Fibroblast of the aortic adventitia (primary cell): ENCODE measurements at regions not wholly inside any gene's neighbourhood (a gene's known extent, or its start where the extent isn't known, plus 50 kb on each side); places are given as distances from the start of the nearest gene placed in this dataset.

Experiments
- DNase-seq: peaks from one replicate; pipeline ENCODE4 v3.0.0-alpha.2; 2010; ENCODE audit warnings: low read depth
- H3K4me3 ChIP-seq: 2 replicates; pipeline ENCODE4 v1.5.1; 2011; ENCODE audit warnings: low read depth, mild to moderate bottlenecking, control low read depth, low read length, moderate library complexity
- TF ChIP-seq, protein P1 (sequence below): IDR thresholded peaks from 2 replicates; pipeline ENCODE4 v1.5.1; 2011; ENCODE audit warnings: mild to moderate bottlenecking, low read length, control low read depth, inconsistent platforms; ENCODE audit not compliant: insufficient read depth

- TF ChIP-seq, protein P1, sequence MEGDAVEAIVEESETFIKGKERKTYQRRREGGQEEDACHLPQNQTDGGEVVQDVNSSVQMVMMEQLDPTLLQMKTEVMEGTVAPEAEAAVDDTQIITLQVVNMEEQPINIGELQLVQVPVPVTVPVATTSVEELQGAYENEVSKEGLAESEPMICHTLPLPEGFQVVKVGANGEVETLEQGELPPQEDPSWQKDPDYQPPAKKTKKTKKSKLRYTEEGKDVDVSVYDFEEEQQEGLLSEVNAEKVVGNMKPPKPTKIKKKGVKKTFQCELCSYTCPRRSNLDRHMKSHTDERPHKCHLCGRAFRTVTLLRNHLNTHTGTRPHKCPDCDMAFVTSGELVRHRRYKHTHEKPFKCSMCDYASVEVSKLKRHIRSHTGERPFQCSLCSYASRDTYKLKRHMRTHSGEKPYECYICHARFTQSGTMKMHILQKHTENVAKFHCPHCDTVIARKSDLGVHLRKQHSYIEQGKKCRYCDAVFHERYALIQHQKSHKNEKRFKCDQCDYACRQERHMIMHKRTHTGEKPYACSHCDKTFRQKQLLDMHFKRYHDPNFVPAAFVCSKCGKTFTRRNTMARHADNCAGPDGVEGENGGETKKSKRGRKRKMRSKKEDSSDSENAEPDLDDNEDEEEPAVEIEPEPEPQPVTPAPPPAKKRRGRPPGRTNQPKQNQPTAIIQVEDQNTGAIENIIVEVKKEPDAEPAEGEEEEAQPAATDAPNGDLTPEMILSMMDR, result no peak
- H3K4me3 ChIP-seq, result no peak overlapping the region
- no peak for DNase-seq
These were observed 936.2 kb upstream of the LCORL start for GRCh38 chr4:18957716-18958115.

GRCh38 chr4:18954538-18954937 is 933.0 kb upstream of the LCORL start:
- no peak for DNase-seq
- H3K4me3 ChIP-seq, result no peak overlapping the region
- TF ChIP-seq, protein P1, result no peak

DNA sequence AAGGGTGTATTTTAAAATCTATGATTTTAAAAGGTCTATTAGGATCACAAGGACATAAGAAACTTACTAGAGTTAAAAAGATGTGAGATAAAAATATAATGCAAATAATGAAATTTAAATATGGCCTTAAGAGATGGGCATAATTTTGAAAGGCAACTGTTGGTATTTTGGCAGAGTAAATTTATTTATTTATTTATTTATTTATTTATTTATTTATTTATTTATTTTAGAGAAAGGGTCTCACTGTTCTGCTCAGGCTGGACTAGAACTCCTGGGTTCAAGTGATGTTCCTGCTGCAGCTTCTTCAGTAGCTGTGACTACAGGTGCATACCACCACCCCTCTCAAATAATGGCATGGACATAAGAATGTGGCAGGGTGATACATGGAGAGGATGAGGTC is 932.1 kb upstream of the LCORL start:
- TF ChIP-seq, protein P1, result no peak

DNA sequence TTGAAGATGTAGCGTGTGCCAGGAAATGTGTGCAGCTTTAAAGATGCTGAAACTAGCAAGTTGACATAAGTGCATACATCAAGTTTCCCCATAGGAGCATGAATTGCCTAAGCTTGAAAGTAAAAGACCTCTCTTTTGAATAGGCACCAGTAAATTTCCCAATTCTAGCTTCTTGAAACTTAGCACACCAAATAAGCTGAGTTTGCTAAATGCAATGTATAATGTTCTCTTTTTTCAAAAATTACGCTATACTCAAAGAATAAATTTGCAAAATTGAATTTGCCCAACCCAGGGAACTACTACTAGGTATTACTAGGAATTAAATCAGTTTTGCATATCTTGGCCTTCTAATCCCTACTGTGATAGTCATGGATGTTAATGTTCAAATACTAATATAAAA is 923.9 kb upstream of the LCORL start:
- TF ChIP-seq, protein P1, result no peak
- no peak for DNase-seq
- no peak overlapping the region for H3K4me3 ChIP-seq

More for the DNA sequence above, 932.1 kb upstream of the LCORL start:
- no peak overlapping the region for H3K4me3 ChIP-seq
- no peak for DNase-seq

DNA sequence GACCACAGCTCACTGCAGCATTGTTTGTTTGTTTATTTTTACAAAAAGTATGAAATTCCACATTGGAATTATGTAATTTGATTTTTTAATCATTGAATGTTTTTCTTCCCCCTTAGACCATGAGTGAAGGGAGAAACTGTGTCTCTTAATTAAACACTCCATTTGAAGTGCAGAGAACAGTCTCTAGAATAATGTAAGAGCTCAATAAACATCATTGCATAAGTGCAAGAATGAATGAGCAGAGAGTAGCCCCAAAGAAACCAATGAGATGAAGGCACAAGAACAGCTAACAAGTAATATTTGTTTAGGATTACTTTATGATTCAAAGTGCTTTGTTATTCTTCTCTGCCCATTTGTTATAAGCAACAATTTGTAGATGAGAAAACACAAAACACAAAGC is 921.3 kb upstream of the LCORL start:
- H3K4me3 ChIP-seq, result no peak overlapping the region
- TF ChIP-seq, protein P1, result no peak
- DNase-seq, result no peak

DNA sequence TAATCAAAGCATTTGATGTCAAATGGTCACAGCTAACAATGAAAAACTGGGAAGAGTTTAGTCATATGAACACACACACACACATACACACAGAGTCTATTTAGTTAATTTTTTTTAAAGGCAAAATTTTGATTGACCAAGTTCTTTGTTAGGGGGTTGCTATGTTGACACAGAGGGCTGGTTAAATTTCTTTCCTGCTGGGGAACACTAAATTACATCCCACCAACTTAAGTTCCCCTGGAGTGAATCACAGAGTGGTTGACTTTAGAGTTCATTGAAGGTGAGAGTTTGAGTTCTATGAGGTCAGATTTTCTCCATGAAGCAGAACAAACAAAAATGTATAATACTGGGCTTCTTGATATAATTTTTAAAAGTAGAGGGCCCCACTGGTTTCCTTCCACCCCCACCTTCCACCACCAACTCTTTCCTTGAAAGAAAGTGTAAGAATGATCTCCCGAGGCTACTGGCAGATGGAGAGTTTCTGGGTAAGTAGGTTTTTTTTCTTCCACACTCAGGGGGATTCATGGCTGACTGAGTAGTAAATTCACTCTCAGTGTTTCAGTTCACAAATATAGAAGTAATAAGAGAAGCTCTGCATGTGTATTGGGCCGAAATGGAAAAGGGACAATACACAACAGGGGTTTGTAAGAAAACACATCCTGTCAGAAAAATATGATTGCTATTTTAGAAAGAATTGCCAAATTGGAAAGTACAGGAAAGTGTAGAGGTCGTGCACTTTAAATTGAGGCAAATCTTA is 917.0 kb upstream of the LCORL start:
- H3K4me3 ChIP-seq, result no peak overlapping the region
- TF ChIP-seq, protein P1, result no peak
- DNase-seq, result no peak

- no peak for DNase-seq
- no peak overlapping the region for H3K4me3 ChIP-seq
- TF ChIP-seq, protein P1, result no peak
These were observed 916.2 kb upstream of the LCORL start for GRCh38 chr4:18937746-18938145.
